Neural progenitor cell (in vitro differentiated cells): ENCODE measurements at regions not wholly inside any gene's neighbourhood (a gene's known extent, or its start where the extent isn't known, plus 50 kb on each side); places are given as distances from the start of the nearest gene placed in this dataset.

Source experiments
- EZH2 ChIP-seq: fragments of 200-600 bp; sonication (generic); IDR thresholded peaks from 2 replicates; pipeline ENCODE4 v1.6.1; 2017; ENCODE audit warnings: antibody characterized with exemption, mild to moderate bottlenecking, moderate library complexity
- EZH2phosphoT487 ChIP-seq: fragments of 200-600 bp; sonication (generic); IDR thresholded peaks from 2 replicates; pipeline ENCODE4 v1.6.1; 2017; ENCODE audit warnings: antibody characterized with exemption
- TF ChIP-seq, protein P1 (sequence below): fragments of 200-600 bp; sonication (generic); IDR thresholded peaks from 2 replicates; pipeline ENCODE4 v1.5.1; 2017; ENCODE audit warnings: antibody characterized with exemption, mild to moderate bottlenecking

DNA sequence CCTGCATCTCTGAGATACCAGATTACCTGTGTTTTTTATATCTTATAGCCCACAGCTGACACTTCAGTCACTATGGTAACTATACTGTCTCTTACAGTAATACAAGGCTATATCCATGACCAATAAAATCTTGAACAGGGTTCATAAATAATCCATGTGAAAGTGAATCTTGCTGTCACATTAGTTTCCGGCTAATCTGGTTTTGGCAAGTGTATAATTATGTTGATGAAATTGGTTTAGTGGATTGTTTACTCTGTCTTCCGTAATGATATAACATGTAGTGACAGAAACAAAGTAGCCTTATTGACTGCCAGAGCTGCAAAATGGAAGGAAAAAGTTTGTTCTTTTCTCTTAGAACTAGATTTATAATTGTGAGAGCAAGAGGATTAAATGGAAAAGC, 686.6 kb upstream of the PABPC4L start:
- TF ChIP-seq, protein P1, sequence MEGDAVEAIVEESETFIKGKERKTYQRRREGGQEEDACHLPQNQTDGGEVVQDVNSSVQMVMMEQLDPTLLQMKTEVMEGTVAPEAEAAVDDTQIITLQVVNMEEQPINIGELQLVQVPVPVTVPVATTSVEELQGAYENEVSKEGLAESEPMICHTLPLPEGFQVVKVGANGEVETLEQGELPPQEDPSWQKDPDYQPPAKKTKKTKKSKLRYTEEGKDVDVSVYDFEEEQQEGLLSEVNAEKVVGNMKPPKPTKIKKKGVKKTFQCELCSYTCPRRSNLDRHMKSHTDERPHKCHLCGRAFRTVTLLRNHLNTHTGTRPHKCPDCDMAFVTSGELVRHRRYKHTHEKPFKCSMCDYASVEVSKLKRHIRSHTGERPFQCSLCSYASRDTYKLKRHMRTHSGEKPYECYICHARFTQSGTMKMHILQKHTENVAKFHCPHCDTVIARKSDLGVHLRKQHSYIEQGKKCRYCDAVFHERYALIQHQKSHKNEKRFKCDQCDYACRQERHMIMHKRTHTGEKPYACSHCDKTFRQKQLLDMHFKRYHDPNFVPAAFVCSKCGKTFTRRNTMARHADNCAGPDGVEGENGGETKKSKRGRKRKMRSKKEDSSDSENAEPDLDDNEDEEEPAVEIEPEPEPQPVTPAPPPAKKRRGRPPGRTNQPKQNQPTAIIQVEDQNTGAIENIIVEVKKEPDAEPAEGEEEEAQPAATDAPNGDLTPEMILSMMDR: no peak
- no peak for TF ChIP-seq EZH2phosphoT487
- no peak for TF ChIP-seq EZH2
